OCI-M2 (cell line): ENCODE measurements at regions not wholly inside any gene's neighbourhood (a gene's known extent, or its start where the extent isn't known, plus 50 kb on each side); places are given as distances from the start of the nearest gene placed in this dataset.

Experiments used
- DNase-seq: peaks from one replicate; lab custom pipeline; 2025; ENCODE audit not compliant: unreplicated experiment; lab: John Stamatoyannopoulos, UW

GRCh38 chr21:35850542-35851103, 209.7 kb downstream of the SETD4 start:
- DNase-seq = no peak

GRCh38 chr21:35850029-35850428, 210.3 kb downstream of the SETD4 start:
- no peak for DNase-seq

- no peak for DNase-seq
These were observed 211.2 kb downstream of the SETD4 start for GRCh38 chr21:35849144-35849543.

- no peak for DNase-seq
These were observed 216.2 kb downstream of the SETD4 start for GRCh38 chr21:35843911-35844667.

- no peak for DNase-seq
These were observed 219.4 kb downstream of the SETD4 start for GRCh38 chr21:35840949-35841348.

GRCh38 chr21:35840197-35840799, 220.0 kb downstream of the SETD4 start:
- no peak for DNase-seq

GRCh38 chr21:35838987-35839763, 221.2 kb downstream of the SETD4 start:
- no peak for DNase-seq

GRCh38 chr21:35838350-35838749, 222.0 kb downstream of the SETD4 start:
- DNase-seq = no peak

GRCh38 chr21:35833991-35834390, 226.3 kb downstream of the SETD4 start:
- DNase-seq = no peak

- no peak for DNase-seq
These were observed 226.9 kb downstream of the SETD4 start for GRCh38 chr21:35833388-35833787.

GRCh38 chr21:35831230-35831629, 229.1 kb downstream of the SETD4 start:
- no peak for DNase-seq

GRCh38 chr21:35829067-35829466, 231.3 kb downstream of the SETD4 start:
- no peak for DNase-seq

- no peak for DNase-seq
These were observed 232.2 kb downstream of the SETD4 start for GRCh38 chr21:35828161-35828560.

GRCh38 chr21:35827004-35827403, 233.3 kb downstream of the SETD4 start:
- no peak for DNase-seq

GRCh38 chr21:35825370-35826353, 234.7 kb downstream of the SETD4 start:
- DNase-seq = no peak

GRCh38 chr21:35824136-35824535, 236.2 kb downstream of the SETD4 start:
- no peak for DNase-seq

- no peak for DNase-seq
These were observed 241.2 kb downstream of the SETD4 start for GRCh38 chr21:35819134-35819533.

GRCh38 chr21:35818597-35818996, 241.7 kb downstream of the SETD4 start:
- no peak for DNase-seq

- no peak for DNase-seq
These were observed 245.3 kb downstream of the SETD4 start for GRCh38 chr21:35814858-35815619.

GRCh38 chr21:35812679-35813078, 247.6 kb downstream of the SETD4 start:
- DNase-seq = no peak
